Mesothelial cell of epicardium (in vitro differentiated cells): ENCODE measurements at regions not wholly inside any gene's neighbourhood (a gene's known extent, or its start where the extent isn't known, plus 50 kb on each side); places are given as distances from the start of the nearest gene placed in this dataset.
"Not testable (repeated sequence)": the region's sequence is repeated elsewhere in the genome, so short reads cannot be mapped to it uniquely, and the experiment has no call there.

Experiments used
- DNase-seq, 2 experiments: peaks; one replicate each; pipeline ENCODE4 v3.0.0; 2021; ENCODE audit warnings: low spot score in 2 of 2; ENCODE audit not compliant: unreplicated experiment in 2 of 2
- H3K27ac Mint-ChIP-seq: 2 replicates; pipeline ENCODE4 v1.8.0; 2021; ENCODE audit warnings: mixed read lengths
- H3K27me3 Mint-ChIP-seq: 2 replicates; pipeline ENCODE4 v1.8.0; 2021; ENCODE audit warnings: low read depth, mixed read lengths
- H3K36me3 Mint-ChIP-seq: 2 replicates; pipeline ENCODE4 v1.8.0; 2021; ENCODE audit warnings: mixed read lengths
- H3K4me1 Mint-ChIP-seq: 2 replicates; pipeline ENCODE4 v1.8.0; 2021; ENCODE audit warnings: mixed read lengths
- H3K4me3 Mint-ChIP-seq: 2 replicates; pipeline ENCODE4 v1.8.0; 2021; ENCODE audit warnings: mild to moderate bottlenecking, moderate library complexity, mixed read lengths
- H3K9me3 Mint-ChIP-seq: 2 replicates; pipeline ENCODE4 v1.8.0; 2021; ENCODE audit warnings: mixed read lengths
- CTCF ChIP-seq: fragments of 200-600 bp; sonication (generic); IDR thresholded peaks from one replicate; pipeline ENCODE4 v1.5.0; 2021; ENCODE audit warnings: antibody characterized with exemption; ENCODE audit not compliant: unreplicated experiment

DNA sequence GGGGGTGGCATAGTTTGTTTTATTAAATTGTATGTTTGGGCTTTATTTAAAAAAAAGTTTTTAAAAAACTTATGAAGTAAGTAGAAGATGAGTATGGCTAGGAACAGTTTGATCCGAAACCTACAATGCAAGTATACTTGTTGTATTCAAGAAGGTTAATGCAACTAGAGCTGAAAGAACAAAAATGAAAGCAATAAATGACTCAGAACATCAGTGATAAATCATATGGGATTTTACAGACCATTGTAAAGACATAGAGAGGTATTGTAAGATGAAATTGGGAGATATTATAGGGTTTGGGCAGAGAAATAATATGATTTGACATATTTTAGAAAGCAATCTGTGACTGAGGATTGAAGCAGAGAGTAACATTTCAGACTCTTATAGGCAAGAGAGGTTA, 1135.3 kb downstream of the SLITRK5 start:
- H3K36me3 Mint-ChIP-seq = no peaks in the 10 kb centered on the region
- H3K9me3 Mint-ChIP-seq = peaks cover 18% of the 10 kb centered on the region
- no peak overlapping the region for H3K4me3 Mint-ChIP-seq
- TF ChIP-seq CTCF = no peak
- H3K27ac Mint-ChIP-seq = no peak overlapping the region
- H3K4me1 Mint-ChIP-seq = no peaks in the 10 kb centered on the region
- no peaks in the 10 kb centered on the region for H3K27me3 Mint-ChIP-seq
- DNase-seq = no peak

DNA sequence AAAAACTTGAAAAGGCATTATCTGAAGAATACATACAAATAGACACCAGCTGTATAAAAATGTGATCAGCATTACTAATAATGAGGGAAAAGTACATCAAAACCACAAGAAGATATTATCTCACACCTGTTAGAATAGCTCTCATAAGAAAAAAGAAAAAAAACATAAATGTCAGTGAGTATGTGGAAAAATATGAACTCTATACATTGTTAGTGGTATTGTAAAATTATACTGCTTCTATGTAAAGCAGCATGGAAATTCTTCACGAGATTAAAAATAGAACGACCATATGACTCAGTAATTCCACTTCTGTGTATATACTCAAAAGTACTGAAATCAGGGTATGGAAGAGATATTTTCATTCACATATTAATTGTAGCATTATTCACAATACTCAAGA, 1146.4 kb downstream of the SLITRK5 start:
- peaks cover 29% of the 10 kb centered on the region for H3K9me3 Mint-ChIP-seq
- no peak for TF ChIP-seq CTCF
- DNase-seq = no peak
- H3K36me3 Mint-ChIP-seq = no peaks in the 10 kb centered on the region
- no peak overlapping the region for H3K27ac Mint-ChIP-seq
- no peaks in the 10 kb centered on the region for H3K4me1 Mint-ChIP-seq
- H3K4me3 Mint-ChIP-seq = no peak overlapping the region
- H3K27me3 Mint-ChIP-seq = no peaks in the 10 kb centered on the region

- DNase-seq = no peak
- Mint-ChIP-seq H3K27me3 (no peaks in the 10 kb centered on the region), H3K4me3 (no peak overlapping the region), H3K36me3 (no peaks in the 10 kb centered on the region), H3K27ac (no peak overlapping the region), H3K9me3 (no peaks in the 10 kb centered on the region), H3K4me1 (peaks cover 5% of the 10 kb centered on the region)
- no peak for TF ChIP-seq CTCF
Observed at GRCh38 chr13:88823114-88823513, 1151.9 kb downstream of the SLITRK5 start.

DNA sequence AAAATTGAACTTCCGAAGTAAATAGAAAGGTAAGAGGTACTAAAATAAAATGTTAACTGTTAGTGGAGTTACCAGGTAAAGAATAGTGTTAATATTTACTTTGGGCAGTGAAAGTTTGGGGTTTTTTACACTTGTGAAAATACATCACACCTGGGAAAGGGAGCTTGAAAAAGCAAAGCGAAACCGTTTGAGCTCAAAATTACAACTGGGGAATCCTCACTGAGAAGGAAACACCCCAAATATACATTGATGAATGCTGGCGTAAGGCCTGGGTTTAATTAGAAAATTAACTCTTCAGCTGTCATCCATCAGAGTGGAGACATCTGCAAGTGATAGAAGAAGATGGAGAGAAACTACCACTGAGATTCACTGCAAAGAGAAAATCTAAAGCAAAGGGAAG, 1153.0 kb downstream of the SLITRK5 start:
- H3K36me3 Mint-ChIP-seq = no peaks in the 10 kb centered on the region
- H3K27me3 Mint-ChIP-seq = no peaks in the 10 kb centered on the region
- no peak overlapping the region for H3K27ac Mint-ChIP-seq
- peaks cover 5% of the 10 kb centered on the region for H3K4me1 Mint-ChIP-seq
- no peak for TF ChIP-seq CTCF
- peaks cover 4% of the 10 kb centered on the region for H3K9me3 Mint-ChIP-seq
- DNase-seq = no peak
- no peak overlapping the region for H3K4me3 Mint-ChIP-seq

DNA sequence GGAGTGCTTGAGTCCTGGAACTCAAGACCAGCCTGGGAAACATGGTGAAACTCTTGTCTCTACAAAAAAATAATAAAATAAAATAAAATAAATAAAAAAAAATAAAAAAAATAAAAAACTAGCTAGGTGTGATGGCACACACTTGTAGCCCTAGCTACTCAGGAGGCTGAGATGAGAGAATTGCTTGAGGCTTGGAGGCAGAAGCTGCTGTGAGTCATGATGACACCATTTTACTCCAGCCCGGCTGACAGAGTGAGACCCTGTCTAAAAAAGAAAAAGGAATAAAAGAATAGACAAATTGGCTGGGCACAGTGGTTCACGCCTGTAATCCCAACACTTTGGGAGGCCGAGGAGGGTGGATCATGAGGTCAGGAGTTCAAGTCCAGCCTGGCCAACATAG, 1168.9 kb downstream of the SLITRK5 start:
- Mint-ChIP-seq H3K27me3 (no peaks in the 10 kb centered on the region), H3K4me1 (no peaks in the 10 kb centered on the region), H3K27ac (no peak overlapping the region), H3K4me3 (no peak overlapping the region), H3K9me3 (no peaks in the 10 kb centered on the region), H3K36me3 (no peaks in the 10 kb centered on the region)
- no peak for DNase-seq
- TF ChIP-seq CTCF = no peak

GRCh38 chr13:88852293-88852692, 1181.1 kb downstream of the SLITRK5 start:
- H3K36me3 Mint-ChIP-seq, H3K27ac Mint-ChIP-seq, H3K4me3 Mint-ChIP-seq, DNase-seq, H3K27me3 Mint-ChIP-seq: not testable (repeated sequence)
- H3K9me3 Mint-ChIP-seq = peaks cover 39% of the 10 kb centered on the region
- peaks cover 11% of the 10 kb centered on the region for H3K4me1 Mint-ChIP-seq
